Choroid plexus epithelial cell (primary cell): ENCODE measurements at regions not wholly inside any gene's neighbourhood (a gene's known extent, or its start where the extent isn't known, plus 50 kb on each side); places are given as distances from the start of the nearest gene placed in this dataset.

Experiments
- DNase-seq: peaks from one replicate; pipeline ENCODE4 v3.0.0-alpha.2; 2010; ENCODE audit warnings: low read depth
- H3K4me3 ChIP-seq: 2 replicates; pipeline ENCODE4 v1.5.1; 2011; ENCODE audit warnings: low read depth, mild to moderate bottlenecking, control low read depth, low read length, moderate library complexity
- TF ChIP-seq, protein P1 (sequence below): conservative IDR thresholded peaks from 2 replicates; pipeline ENCODE4 v1.5.1; 2011; ENCODE audit warnings: low read depth, mild to moderate bottlenecking, control low read depth, inconsistent platforms, low read length, moderate library complexity

DNA sequence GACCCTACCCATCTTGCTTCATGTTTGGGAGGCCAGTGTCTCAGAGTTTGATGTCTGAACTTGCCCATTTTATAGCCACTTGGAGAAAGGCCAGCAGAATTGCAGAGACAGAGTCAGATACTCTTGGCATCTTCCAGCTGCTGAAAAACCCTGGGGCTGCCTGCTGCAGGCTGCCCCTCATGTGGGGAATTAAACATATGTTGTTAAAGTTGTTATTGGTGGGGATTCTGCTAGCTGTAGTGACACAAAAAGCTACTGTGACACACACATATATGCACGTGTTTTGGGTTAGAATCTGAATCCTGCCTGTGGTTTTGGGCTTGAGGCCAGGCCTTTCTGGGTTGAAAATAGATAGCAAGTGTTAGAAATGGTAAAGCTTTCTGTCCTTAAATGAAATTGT is 1288.4 kb downstream of the AACS start:
- no peak overlapping the region for H3K4me3 ChIP-seq
- TF ChIP-seq, protein P1, sequence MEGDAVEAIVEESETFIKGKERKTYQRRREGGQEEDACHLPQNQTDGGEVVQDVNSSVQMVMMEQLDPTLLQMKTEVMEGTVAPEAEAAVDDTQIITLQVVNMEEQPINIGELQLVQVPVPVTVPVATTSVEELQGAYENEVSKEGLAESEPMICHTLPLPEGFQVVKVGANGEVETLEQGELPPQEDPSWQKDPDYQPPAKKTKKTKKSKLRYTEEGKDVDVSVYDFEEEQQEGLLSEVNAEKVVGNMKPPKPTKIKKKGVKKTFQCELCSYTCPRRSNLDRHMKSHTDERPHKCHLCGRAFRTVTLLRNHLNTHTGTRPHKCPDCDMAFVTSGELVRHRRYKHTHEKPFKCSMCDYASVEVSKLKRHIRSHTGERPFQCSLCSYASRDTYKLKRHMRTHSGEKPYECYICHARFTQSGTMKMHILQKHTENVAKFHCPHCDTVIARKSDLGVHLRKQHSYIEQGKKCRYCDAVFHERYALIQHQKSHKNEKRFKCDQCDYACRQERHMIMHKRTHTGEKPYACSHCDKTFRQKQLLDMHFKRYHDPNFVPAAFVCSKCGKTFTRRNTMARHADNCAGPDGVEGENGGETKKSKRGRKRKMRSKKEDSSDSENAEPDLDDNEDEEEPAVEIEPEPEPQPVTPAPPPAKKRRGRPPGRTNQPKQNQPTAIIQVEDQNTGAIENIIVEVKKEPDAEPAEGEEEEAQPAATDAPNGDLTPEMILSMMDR = no peak
- DNase-seq = no peak

DNA sequence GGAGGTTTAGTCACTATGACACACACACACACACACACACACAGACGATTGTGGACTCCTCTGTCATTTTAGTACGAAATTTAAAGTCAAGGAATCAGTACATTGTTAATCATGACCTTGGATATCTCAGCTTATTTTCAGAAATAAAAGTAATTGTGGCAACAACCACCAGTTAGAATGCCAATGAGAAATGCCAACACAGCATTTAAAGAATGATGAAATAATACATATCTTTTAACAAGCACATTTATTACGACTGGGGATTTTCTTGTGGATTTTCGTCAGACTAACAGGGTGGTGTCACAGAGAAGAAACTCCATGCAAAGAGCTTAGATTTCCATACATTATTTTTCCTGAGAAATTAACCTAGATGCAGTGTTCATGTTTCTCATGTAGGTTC is 1289.4 kb downstream of the AACS start:
- TF ChIP-seq, protein P1 = no peak
- no peak for DNase-seq
- H3K4me3 ChIP-seq = no peak overlapping the region

DNA sequence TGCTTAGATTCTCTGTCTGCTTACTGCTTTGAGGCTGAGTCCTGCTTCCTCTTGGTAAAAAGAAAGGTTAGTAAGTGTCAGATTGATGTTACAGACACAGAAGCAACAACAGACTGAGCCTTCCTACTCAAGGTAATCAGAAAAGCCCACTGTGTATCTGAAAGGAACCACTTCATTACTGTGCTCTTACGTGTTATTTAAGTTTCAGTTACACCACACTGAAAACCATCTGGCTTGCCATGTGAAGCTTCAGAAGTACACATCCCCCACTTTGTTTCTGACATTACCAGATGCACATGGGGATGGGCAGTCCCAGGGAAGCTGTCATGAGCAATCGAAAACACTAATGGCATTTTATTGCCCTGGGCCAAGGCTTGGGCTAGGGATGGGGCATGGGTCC is 1290.1 kb downstream of the AACS start:
- TF ChIP-seq, protein P1 = no peak
- no peak for DNase-seq
- H3K4me3 ChIP-seq = no peak overlapping the region

DNA sequence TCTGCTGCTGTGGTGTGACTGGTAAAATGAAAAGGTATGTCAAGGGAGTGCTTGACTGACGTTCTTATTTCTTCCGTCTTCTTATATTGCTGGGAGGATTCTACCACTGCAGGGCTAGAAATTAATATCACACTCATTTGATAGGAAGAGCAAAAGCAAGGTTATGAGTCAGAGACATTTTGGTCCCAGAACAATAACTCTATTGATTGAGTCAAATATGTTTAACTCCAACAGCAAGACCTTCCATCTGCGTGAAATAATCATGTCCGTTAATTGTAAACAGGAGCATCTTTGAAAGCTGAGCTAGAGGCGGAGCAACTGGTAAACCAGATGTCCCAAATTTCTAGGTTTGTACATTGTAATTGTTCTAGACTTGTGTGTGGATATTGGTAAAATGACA is 1293.6 kb downstream of the AACS start:
- TF ChIP-seq, protein P1 = no peak
- no peak for DNase-seq
- no peak overlapping the region for H3K4me3 ChIP-seq

DNA sequence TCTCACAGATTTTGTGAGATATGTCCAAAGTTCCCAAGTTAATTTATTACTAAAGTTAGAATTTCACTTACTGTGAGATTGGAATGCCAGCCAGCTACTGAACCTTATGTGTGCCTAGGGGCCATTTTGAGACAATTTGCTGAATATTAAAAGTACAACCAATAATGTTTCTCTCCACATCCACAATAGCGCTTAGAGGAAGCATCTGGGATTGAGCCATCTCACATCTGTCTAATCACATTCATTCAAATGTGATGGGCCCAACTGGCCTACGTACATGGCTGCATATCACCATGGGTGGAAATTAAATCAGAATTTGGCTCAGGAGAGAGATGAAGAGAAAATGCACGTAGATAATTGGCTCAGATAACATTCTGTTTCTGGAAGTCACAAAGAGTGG is 1294.0 kb downstream of the AACS start:
- TF ChIP-seq, protein P1 = no peak
- no peak overlapping the region for H3K4me3 ChIP-seq
- DNase-seq = no peak

DNA sequence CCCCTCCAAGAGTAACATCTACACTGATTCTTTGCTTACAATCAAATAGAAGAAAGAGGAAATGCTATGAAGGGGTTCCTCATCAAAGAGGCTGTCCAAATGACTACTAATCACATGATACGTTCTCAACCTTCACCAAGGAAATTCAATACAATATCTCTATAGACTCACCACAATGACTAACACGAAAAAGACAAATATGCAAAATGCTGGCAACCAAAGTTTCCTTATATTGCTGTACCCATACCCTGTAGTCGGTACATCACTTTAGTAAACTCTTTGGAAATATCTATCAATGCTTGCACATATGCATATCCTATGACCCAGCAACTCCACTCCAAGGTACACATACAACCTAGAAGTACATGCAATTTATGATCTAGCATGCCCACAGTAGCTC is 1296.6 kb downstream of the AACS start:
- no peak for DNase-seq
- TF ChIP-seq, protein P1 = no peak
- no peak overlapping the region for H3K4me3 ChIP-seq

DNA sequence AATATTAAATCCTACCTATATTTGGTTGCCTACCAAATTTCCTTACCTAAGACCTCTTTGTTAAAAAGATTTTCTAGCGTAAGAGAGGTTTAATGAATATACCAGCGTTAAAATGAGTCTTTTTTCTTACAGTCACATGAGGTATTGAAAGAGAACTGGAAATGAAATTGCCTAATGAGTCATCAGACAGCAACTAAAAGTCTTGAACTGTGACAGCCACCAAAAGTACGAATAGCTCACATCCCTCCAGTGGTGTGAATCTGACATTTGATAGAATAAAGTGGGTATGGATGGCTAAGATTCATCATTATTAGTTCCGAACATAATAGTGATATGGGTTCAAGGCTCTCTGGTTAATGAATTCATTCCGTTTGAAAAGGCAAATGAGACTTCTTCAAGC is 1297.3 kb downstream of the AACS start:
- TF ChIP-seq, protein P1 = no peak
- no peak overlapping the region for H3K4me3 ChIP-seq
- no peak for DNase-seq
